ENCODE measurements at regions not wholly inside any gene's neighbourhood (a gene's known extent, or its start where the extent isn't known, plus 50 kb on each side); places are given as distances from the start of the nearest gene placed in this dataset.
"Not testable (repeated sequence)": the region's sequence is repeated elsewhere in the genome, so short reads cannot be mapped to it uniquely, and the experiment has no call there.

- DNase-seq (ENCODE audit: low read depth in 2 of 2) = no peak
- H3K4me3 ChIP-seq (replicated peaks in 1 of 2; ENCODE audit: low read depth in 2 of 2, low read length in 2 of 2) = no peak overlapping the region
- no peak for TF ChIP-seq CTCF (IDR thresholded peaks at IDR 0.05; ENCODE audit: low read depth, low read length)
Observed at GRCh38 chr2:116979916-116980764, 834.4 kb upstream of the DDX18 start.

GRCh38 chr2:116987447-116987846 lies 827.0 kb upstream of the DDX18 start:
- H3K4me3 ChIP-seq (replicated peaks in 1 of 2; ENCODE audit: low read depth in 2 of 2, low read length in 2 of 2) = no peak overlapping the region
- no peak for DNase-seq (ENCODE audit: low read depth in 2 of 2)
- TF ChIP-seq CTCF (IDR thresholded peaks at IDR 0.05; ENCODE audit: low read depth, low read length) = no peak

- H3K4me3 ChIP-seq (replicated peaks in 1 of 2; ENCODE audit: low read depth in 2 of 2, low read length in 2 of 2) = no peak overlapping the region
- no peak for TF ChIP-seq CTCF (IDR thresholded peaks at IDR 0.05; ENCODE audit: low read depth, low read length)
- DNase-seq (ENCODE audit: low read depth in 2 of 2) = peak in 1 of 2 donors; percentile 1
Observed at GRCh38 chr2:116988303-116988702, 826.2 kb upstream of the DDX18 start.

- H3K4me3 ChIP-seq (replicated peaks in 1 of 2; ENCODE audit: low read depth in 2 of 2, low read length in 2 of 2) = no peak overlapping the region
- TF ChIP-seq CTCF (IDR thresholded peaks at IDR 0.05; ENCODE audit: low read depth, low read length) = no peak
- no peak for DNase-seq (ENCODE audit: low read depth in 2 of 2)
Observed at GRCh38 chr2:117019357-117019756, 795.1 kb upstream of the DDX18 start.

- TF ChIP-seq CTCF (IDR thresholded peaks at IDR 0.05; ENCODE audit: low read depth, low read length) = no peak
- H3K4me3 ChIP-seq (replicated peaks in 1 of 2; ENCODE audit: low read depth in 2 of 2, low read length in 2 of 2) = no peak overlapping the region
- no peak for DNase-seq (ENCODE audit: low read depth in 2 of 2)
Observed at GRCh38 chr2:117027646-117028045, 786.8 kb upstream of the DDX18 start.

GRCh38 chr2:117028708-117029107 lies 785.8 kb upstream of the DDX18 start:
- H3K4me3 ChIP-seq (replicated peaks in 1 of 2; ENCODE audit: low read depth in 2 of 2, low read length in 2 of 2); DNase-seq (ENCODE audit: low read depth in 2 of 2): not testable (repeated sequence)

GRCh38 chr2:117055499-117056375 lies 758.8 kb upstream of the DDX18 start:
- TF ChIP-seq CTCF (IDR thresholded peaks at IDR 0.05; ENCODE audit: low read depth, low read length) = no peak
- no peak overlapping the region for H3K4me3 ChIP-seq (replicated peaks in 1 of 2; ENCODE audit: low read depth in 2 of 2, low read length in 2 of 2)
- no peak for DNase-seq (ENCODE audit: low read depth in 2 of 2)

Data from cardiac fibroblast (primary cell).